Omental fat pad (tissue), 3 donors: ENCODE measurements at regions not wholly inside any gene's neighbourhood (a gene's known extent, or its start where the extent isn't known, plus 50 kb on each side); places are given as distances from the start of the nearest gene placed in this dataset.

Source experiments
- ATAC-seq: fragments of 150-250 bp; one replicate; pipeline ENCODE4 v1.9.1; 2016; ENCODE audit warnings: mild to moderate bottlenecking, moderate library complexity; ENCODE audit not compliant: low FRiP score
- DNase-seq: peaks from one replicate; pipeline ENCODE4 v3.0.0-alpha.2; 2019; ENCODE audit warnings: low spot score
- CTCF ChIP-seq, 3 donors: fragments of 450-650 bp; IDR thresholded peaks; one replicate each; pipeline ENCODE4 v1.5.1; 2016 to 2017; ENCODE audit warnings: antibody characterized with exemption in 3 of 3, mild to moderate bottlenecking in 3 of 3, moderate library complexity in 2 of 3

GRCh38 chr3:73796382-73796781 is 171.6 kb upstream of the PDZRN3 start:
- ATAC-seq = no peak
- no peak for TF ChIP-seq CTCF (IDR thresholded peaks at IDR 0.05)
- no peak for DNase-seq

DNA sequence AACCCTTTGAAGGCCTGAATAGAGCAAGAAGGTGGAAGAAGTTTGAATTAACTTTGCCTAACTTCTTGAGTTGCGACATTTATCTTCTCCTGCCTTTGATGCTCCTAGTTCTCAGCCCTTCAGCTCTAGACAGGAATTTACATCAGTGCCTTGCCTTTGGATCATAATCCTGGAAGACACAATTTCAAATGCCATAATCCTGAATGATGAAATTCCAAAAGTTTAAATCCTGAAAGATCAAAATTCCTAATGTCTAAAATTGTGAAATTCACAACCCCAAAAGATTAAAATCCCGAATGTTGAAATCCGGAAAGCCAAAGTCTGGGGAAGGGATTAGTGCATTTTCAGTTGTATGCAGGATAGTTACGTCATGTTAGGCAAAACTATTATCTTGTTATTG is 166.6 kb upstream of the PDZRN3 start:
- DNase-seq (no peak), ATAC-seq (no peak)
- TF ChIP-seq CTCF (IDR thresholded peaks at IDR 0.05) = no peak

DNA sequence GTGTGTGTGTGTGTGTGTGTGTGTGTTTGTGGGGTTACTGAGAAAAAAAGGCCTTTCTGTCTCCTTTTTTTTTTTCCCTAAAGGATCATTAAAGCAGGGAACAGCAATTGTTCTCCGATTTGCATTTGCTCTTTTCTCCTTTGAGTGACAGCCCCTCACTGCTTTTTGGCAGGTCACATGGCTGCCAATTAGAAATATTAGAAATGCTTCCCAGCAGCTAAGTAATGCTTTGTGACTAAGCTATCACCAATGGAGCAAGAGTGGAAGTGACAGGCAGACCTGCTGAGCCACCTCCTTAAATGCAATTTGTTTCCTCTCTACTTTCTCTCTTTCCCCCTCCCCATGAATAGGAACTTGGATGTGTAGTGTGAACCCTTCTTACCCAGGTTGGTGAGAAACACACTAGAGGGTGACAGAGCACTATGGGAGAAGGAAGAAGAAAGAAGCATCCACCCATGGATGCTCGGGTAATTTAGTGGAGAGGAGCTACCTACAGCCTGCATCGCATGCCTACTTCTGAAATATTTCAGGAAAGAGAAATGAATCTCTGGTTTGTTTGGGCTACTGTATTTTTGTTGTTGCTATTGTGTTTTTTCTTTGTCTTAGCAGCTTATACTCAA is 165.2 kb upstream of the PDZRN3 start:
- DNase-seq (no peak), ATAC-seq (no peak)

DNA sequence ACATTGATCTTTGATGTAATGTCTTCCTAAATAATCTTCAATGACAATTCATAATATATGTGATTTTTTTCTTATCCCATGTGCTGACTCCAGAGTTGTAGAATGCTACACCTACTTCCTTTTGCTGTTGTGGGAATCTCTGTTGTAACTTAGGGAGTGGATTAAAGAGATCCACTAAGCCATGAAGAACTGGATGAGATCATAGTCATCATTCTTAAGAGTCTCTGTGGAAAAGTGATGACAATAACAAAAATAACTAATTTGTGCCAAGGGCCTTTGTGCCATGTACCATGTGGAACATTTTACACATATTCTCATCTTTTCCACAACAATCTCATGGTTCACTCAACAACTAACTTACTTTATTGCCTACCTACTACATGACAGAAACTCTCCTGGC is 162.9 kb upstream of the PDZRN3 start:
- TF ChIP-seq CTCF (IDR thresholded peaks at IDR 0.05) = no peak
- no peak for ATAC-seq
- DNase-seq = no peak

More for the DNA sequence above, 165.2 kb upstream of the PDZRN3 start:
- no peak for TF ChIP-seq CTCF (IDR thresholded peaks at IDR 0.05)

- ATAC-seq = no peak
- no peak for DNase-seq
- TF ChIP-seq CTCF (IDR thresholded peaks at IDR 0.05) = no peak
Measured at GRCh38 chr3:73786998-73787397, 162.3 kb upstream of the PDZRN3 start.

DNA sequence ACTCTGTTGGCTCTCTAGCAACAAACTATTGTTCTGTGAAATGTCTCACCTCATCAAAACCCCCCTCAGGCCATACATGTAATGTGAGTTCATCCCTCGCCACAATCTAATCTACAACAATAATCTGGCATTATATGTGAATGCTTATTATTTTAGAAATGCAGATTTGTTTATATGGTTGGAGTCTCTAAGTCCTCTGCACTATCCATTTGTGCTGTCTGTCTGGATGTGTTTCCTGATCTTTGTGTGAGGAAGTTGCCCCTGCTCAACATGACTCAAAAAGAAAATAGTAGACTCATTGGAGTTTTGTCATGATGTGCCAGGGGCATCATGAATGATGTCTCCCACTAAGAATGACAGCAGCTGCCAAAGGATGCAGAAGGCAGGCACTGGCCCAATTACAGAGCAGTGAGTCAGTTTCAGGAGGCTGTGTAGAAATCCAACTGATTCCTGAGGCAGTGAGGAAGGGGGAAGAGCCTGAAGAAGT is 161.6 kb upstream of the PDZRN3 start:
- TF ChIP-seq CTCF (IDR thresholded peaks at IDR 0.05) = no peak
- ATAC-seq = peak; percentile 71
- no peak for DNase-seq

DNA sequence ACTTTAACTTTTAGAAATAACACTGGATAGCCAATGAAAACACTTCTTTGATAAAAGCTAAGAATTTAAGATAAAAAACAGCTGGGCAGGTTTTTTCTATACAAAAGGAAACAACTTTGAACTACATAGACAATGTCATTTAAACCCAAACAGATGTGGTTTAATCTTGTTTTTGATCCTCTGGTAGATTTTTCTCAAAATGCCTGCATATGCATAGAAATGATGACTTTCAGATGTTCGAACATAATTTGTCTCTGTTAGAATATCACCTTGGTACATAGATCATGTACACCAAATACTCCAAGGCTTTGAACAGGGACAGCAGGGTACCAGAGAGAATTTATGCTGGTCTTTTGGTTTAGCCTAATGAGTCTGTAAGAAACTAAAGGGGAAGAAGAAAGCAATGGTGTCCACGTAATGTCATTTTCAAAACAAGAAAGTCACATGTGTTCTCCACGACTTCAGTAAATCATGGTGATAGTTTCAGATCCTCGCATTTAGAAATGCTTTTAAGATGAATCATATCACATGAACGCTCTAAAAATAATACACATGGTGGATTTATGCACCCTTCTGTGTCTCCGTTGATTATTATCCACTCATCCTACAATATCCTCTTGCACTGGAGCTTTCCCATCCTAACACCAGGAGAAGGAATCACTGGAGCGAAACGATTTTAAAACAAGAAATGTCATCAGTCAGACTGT is 160.1 kb upstream of the PDZRN3 start:
- DNase-seq (no peak), ATAC-seq (no peak)
- no peak for TF ChIP-seq CTCF (IDR thresholded peaks at IDR 0.05)
